Activated naive CD8-positive, alpha-beta T cell (primary cell): ENCODE measurements at regions not wholly inside any gene's neighbourhood (a gene's known extent, or its start where the extent isn't known, plus 50 kb on each side); places are given as distances from the start of the nearest gene placed in this dataset.
"Not testable (repeated sequence)": the region's sequence is repeated elsewhere in the genome, so short reads cannot be mapped to it uniquely, and the experiment has no call there.

Source experiments
- H3K27ac Mint-ChIP-seq: one replicate; pipeline ENCODE4 v1.8.0; 2021; ENCODE audit warnings: mixed read lengths
- H3K27me3 Mint-ChIP-seq: one replicate; pipeline ENCODE4 v1.8.0; 2021; ENCODE audit warnings: mixed read lengths
- H3K36me3 Mint-ChIP-seq: one replicate; pipeline ENCODE4 v1.8.0; 2021; ENCODE audit warnings: mixed read lengths
- H3K4me1 Mint-ChIP-seq: one replicate; pipeline ENCODE4 v1.8.0; 2021; ENCODE audit warnings: low read depth, mixed read lengths
- H3K4me3 Mint-ChIP-seq: one replicate; pipeline ENCODE4 v1.8.0; 2021; ENCODE audit warnings: mild to moderate bottlenecking, mixed read lengths
- H3K9me3 Mint-ChIP-seq: one replicate; pipeline ENCODE4 v1.8.0; 2021; ENCODE audit warnings: low read depth, mixed read lengths

DNA sequence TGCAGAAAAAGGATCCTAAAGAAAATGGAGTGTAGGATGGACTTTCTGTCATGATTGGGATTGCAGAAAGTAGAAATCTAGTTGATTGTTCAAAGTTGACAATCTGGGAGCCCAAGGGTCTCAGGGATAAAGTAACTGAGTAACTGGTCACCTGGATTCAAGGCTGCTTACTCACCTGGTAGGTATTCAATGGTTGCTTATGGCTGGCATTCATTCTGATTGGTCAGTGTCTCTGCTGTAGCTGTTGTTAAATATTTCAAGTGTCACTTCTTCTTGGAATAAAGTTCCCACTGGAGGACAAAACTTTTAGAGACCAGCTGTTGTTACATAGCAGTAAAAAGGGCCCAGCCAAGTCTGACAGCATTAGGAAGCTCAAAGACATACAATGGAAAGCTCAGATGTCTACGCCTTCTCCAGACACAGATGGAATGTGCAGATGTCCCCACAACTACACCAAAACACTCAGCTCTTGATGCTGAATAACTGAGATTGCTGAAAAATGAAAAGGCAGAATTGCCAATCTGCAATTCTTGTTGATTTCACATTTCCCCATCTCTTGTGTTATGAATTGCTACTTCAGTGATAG lies 106.9 kb downstream of the ZNF467 start:
- Mint-ChIP-seq H3K27ac (no peak overlapping the region), H3K27me3 (peaks cover 33% of the 10 kb centered on the region), H3K4me1 (peaks cover 3% of the 10 kb centered on the region), H3K36me3 (peaks cover 3% of the 10 kb centered on the region), H3K9me3 (no peaks in the 10 kb centered on the region), H3K4me3 (no peak overlapping the region)

DNA sequence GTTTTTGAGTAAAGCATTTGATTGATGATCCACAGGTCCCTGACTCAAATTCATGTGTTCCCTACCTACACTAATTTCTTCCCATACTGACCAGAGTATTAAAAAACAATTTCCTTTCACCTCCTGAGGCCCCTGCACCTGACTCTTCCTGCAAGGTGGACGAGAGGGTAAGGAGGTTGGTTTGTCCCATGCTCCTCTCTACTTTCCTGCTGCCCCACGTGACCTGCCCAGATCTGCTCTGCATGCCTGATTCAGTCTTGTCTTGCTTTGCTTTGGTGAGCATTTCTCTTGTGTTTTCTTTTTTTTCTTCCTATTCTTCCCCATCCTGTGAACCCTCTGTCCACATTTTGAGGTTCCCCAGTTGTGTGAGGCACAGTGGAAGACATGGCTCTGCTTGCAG lies 107.8 kb downstream of the ZNF467 start:
- H3K36me3 Mint-ChIP-seq, H3K27ac Mint-ChIP-seq, H3K4me3 Mint-ChIP-seq, H3K4me1 Mint-ChIP-seq, H3K9me3 Mint-ChIP-seq: not testable (repeated sequence)
- H3K27me3 Mint-ChIP-seq: peaks cover 31% of the 10 kb centered on the region

DNA sequence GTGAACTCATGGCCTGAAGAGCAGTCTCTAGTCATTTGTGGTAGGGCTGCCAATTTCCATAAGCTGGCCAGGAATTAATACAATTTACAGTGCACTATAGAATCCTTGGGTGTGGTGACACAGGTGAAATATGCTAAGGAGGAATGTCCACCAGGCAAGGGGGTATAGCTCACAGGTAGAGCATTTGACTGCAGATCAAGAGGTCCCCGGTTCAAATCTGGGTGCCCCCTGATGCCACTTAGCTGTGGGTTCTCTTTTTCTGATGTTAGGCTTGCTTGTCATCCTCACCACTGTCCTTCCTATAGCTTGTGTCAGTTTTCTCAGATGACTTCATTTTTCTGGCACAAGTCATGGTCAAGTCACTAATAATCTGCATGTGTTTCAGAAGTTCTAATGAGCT lies 108.7 kb downstream of the ZNF467 start:
- peaks cover 34% of the 10 kb centered on the region for H3K27me3 Mint-ChIP-seq
- no peaks in the 10 kb centered on the region for H3K9me3 Mint-ChIP-seq
- H3K36me3 Mint-ChIP-seq: peaks cover 3% of the 10 kb centered on the region
- H3K4me1 Mint-ChIP-seq: peaks cover 3% of the 10 kb centered on the region
- H3K4me3 Mint-ChIP-seq: no peak overlapping the region
- no peak overlapping the region for H3K27ac Mint-ChIP-seq

DNA sequence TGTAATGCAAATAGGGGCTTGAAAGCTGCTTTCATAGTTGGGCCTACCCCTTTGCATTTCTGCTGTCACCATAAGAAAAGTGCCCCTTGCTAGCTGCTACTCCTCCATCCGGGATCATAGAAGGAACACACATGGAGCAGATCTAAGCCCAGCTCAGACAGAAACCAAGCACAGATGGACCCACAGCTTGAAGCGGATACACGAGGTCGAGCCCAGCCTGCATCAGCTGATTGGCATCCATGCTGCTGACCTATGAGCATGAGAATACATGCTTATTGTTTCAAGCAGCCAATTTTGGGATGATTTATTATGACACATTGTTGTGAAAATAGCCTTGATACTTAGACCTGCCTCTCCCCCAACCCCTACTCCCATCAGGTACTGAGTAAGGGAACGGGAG lies 109.2 kb downstream of the ZNF467 start:
- H3K4me3 Mint-ChIP-seq: no peak overlapping the region
- H3K27ac Mint-ChIP-seq: no peak overlapping the region
- H3K9me3 Mint-ChIP-seq: no peaks in the 10 kb centered on the region
- peaks cover 31% of the 10 kb centered on the region for H3K27me3 Mint-ChIP-seq
- peaks cover 3% of the 10 kb centered on the region for H3K36me3 Mint-ChIP-seq
- peaks cover under 1% of the 10 kb centered on the region for H3K4me1 Mint-ChIP-seq

DNA sequence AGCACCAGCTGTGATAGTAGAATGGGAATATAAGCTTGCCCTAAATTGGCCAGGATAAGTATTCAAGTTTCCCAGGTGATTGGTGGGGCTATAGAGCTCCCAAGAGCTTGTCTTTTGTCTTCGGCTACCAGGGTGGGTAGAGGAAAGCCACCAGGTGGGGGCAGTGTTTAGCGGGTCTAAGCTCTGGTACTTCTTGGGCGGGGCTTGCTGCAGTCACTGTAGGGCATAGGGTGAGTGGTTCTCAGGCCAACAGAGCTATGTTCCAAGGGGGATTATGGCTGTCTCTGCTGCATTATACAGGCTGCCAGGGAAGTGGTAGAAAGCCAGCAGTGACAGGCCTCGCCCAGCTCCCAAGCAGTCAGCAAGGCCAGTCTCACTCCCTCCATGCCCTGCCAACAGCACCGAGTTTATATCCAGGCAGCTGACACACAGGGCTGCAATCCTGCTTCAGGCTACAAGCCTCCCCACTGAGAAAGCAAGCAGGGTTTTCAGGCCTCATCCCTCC lies 110.7 kb downstream of the ZNF467 start:
- H3K4me3 Mint-ChIP-seq: no peak overlapping the region
- peaks cover 3% of the 10 kb centered on the region for H3K36me3 Mint-ChIP-seq
- H3K9me3 Mint-ChIP-seq: no peaks in the 10 kb centered on the region
- H3K4me1 Mint-ChIP-seq: no peaks in the 10 kb centered on the region
- H3K27me3 Mint-ChIP-seq: peaks cover 28% of the 10 kb centered on the region
- H3K27ac Mint-ChIP-seq: no peak overlapping the region

DNA sequence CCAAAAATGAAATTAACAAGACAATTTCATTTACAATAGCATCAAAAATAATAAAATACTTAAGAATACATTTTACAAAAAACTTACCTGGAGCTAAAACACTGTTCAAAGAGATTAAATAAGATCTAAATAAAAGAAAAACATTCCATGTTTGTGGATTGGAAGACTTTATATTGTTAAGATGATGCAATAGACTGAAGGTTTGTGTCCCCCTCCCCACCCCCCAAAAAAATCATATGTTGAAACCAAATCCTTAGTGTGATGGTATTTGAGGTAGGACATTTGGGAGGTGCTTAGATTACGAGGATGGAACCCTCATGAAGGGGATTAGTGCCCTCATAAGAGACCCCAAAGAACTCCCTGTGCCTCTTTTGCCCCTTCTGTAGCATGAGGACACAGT lies 117.6 kb downstream of the ZNF467 start:
- H3K4me3 Mint-ChIP-seq: no peak overlapping the region
- peaks cover 10% of the 10 kb centered on the region for H3K36me3 Mint-ChIP-seq
- H3K27me3 Mint-ChIP-seq: peaks cover 21% of the 10 kb centered on the region
- H3K27ac Mint-ChIP-seq: no peak overlapping the region
- no peaks in the 10 kb centered on the region for H3K4me1 Mint-ChIP-seq
- H3K9me3 Mint-ChIP-seq: peaks cover 9% of the 10 kb centered on the region

DNA sequence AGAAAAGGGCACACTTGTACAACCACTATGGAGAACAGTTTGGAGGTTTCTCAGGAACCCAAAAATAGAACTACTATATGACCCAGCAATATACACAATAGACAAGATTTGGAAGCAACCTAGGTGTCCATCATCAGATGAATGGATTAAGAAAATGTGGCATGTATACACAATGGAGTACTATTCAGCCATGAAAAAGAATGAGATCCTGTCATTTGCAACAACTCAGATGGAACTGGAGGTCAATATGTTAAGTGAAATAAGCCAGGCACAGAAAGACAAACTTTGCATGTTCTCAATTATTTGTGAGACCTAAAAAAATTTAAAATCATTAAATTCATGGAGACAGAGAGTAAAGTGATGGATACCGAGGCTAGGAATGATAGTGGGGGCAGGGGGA lies 118.8 kb downstream of the ZNF467 start:
- Mint-ChIP-seq H3K4me3 (no peak overlapping the region), H3K4me1 (no peaks in the 10 kb centered on the region), H3K27ac (no peak overlapping the region), H3K27me3 (peaks cover 17% of the 10 kb centered on the region), H3K9me3 (peaks cover 9% of the 10 kb centered on the region), H3K36me3 (peaks cover 10% of the 10 kb centered on the region)

DNA sequence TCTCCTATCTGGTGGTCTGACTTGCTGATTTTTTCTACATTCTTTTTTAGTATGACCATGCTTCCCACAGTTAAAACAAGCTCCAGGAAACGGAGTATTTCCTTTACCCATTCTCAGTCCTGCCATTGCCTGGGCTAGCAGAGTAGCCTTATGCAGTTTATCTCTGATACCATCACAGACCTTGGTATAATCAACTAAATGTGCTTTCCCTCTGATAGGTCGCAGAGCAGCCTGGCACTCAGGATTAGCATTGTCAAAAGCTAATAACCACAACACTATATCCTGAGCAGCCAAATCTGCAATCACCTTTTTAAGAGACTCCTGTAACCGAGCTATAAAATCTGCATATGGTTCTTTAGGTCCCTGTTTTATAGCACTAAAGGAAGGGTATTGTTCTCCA lies 123.2 kb downstream of the ZNF467 start:
- not testable (repeated sequence) for H3K4me1 Mint-ChIP-seq, H3K27ac Mint-ChIP-seq, H3K4me3 Mint-ChIP-seq, H3K9me3 Mint-ChIP-seq
- Mint-ChIP-seq H3K36me3 (peaks cover 12% of the 10 kb centered on the region), H3K27me3 (peaks cover 27% of the 10 kb centered on the region)

DNA sequence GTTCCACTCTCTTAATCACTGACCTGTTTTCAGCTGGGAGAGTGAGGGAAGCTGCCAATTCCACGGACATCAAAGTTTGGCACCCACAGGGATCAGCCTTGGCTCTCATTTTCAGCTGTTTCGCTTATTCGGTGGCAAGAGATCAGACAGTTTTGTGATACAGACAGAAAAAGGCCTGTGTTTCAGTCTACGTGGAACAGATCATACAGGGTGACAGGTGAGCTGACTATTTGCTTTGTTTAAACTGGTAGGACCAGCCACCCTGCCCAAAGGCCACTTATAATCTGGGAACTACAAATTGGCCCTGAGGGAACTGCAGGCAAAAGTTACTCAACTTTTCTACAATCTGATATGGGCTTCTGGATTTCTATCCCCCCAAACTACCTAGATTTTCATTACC lies 128.6 kb downstream of the ZNF467 start:
- Mint-ChIP-seq H3K27ac (no peak overlapping the region), H3K9me3 (no peaks in the 10 kb centered on the region), H3K4me1 (no peaks in the 10 kb centered on the region), H3K4me3 (no peak overlapping the region), H3K27me3 (peaks cover 12% of the 10 kb centered on the region), H3K36me3 (peaks cover 2% of the 10 kb centered on the region)

DNA sequence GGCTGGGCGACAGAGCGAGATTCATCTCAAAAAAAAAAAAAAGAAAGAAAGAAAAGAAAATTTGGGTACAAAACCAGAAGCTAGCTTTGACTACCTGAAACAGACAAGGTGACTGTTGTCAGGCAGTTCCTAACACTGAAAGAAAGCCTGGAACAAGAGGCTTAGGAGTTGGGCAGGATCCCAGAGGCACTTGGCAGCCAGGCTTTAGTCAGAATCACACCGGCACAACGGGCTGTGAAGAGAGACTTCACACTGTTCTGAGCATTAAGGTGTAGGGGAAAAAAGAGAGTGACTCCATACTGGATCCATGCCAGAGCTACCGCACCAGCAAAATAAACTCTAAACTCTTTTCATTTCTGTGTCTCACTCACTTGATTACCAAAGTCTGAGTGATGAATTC lies 130.8 kb downstream of the ZNF467 start:
- Mint-ChIP-seq H3K9me3 (no peaks in the 10 kb centered on the region), H3K27ac (no peak overlapping the region), H3K27me3 (peaks cover 3% of the 10 kb centered on the region), H3K4me1 (no peaks in the 10 kb centered on the region), H3K4me3 (no peak overlapping the region), H3K36me3 (peaks cover 2% of the 10 kb centered on the region)

DNA sequence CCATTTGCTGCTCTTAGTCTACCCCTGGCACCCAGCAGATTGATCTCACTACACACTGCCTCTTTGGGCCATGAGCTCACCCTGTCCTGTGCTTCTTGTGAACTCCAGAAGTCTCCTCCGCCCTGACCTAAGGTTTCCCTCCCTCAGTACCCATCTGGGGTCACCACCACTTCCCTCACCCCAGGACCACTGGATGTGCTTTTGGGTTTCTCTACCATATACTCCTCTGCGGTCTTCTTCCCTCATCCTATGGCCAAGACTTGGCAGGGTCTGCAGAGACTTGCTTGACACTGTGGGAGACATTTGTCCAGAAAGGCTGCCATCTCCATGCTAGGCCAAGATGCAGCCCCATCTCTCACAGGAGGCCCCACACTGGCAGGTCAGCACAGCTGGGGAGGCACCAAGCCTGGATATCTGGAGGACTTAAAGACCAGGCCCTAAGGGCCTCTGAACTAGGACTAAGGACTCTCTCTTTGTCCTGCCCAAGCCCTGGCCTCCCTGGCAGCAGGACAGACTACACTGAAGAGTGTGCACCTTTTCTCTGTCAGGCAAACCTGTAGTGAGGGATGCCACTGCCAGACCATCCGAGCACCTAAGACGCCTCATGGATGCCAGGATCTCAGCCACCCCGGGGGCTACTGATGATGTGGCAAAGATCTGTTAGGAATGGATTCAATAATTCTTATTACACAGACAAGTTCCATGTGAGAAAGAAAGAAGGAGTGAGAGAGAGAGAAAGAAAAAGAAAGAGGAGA lies 134.6 kb downstream of the ZNF467 start:
- Mint-ChIP-seq H3K9me3 (no peaks in the 10 kb centered on the region), H3K27ac (no peak overlapping the region), H3K4me3 (no peak overlapping the region), H3K27me3 (peaks cover 6% of the 10 kb centered on the region), H3K36me3 (no peaks in the 10 kb centered on the region), H3K4me1 (no peaks in the 10 kb centered on the region)

DNA sequence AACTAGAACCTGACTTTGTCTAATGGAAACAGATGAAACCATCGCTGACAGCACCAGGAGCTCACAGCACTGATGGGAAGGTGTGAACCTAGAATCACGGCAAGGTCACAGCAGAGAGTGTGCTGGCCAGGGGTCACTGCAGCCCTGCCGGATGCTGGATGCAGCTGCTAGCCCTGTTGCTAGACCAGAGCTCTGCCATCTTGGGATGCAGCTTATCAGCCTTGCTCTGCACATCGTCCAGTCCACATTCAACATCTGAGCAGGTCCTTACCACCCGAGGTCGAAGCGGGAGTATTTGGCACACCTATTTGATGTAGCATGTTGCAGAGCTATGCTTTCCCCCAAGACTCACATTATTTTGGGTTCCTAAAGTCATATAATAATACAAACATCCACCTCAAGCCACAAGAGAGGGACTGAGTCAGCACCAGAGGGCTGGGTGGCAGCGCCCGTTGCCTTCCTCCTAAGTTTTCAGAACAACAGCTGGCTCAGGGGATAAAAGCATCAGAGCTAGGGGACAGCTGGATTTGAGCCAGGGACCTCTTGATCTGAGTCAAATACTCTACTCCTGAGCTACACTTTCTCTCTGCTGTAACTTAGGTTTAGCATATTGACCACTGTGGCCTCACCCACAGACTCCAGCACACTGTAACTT lies 135.3 kb downstream of the ZNF467 start:
- H3K9me3 Mint-ChIP-seq: no peaks in the 10 kb centered on the region
- no peaks in the 10 kb centered on the region for H3K36me3 Mint-ChIP-seq
- no peaks in the 10 kb centered on the region for H3K4me1 Mint-ChIP-seq

DNA sequence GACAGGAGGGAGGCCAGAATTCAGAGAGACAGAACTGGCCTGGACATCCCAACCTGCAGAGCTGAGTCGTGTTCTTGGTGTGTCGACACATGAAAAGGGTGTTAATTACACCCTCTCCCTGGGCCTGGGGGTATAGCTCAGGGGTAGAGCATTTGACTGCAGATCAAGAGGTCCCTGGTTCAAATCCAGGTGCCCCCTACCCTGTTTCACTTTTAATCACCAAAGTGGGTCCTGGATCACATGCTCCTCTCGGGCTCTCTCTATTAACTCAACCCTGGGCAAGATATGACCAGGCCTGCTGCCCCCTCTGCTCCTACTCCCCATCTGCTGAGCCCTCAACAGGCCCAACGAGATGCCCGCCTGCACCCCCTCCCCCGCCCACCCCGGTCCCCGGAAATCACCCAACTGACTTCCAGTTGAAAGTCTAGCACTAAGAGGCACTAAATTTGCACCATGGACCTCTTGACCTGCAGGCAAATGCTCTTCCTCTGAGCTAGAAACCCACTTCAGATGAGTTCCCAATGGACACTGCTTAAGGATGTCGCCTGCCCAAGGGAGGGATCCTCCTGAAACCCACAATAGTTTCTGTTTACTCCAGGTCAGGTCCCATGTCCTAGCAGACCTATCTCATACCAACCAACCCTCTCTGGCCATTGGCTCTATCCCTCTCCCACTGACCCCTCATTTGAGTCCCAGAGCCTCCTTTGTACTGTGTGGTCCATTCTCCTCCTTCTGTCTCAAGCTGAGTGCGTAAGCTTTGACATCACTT lies 137.6 kb downstream of the ZNF467 start:
- Mint-ChIP-seq H3K4me1 (no peaks in the 10 kb centered on the region), H3K4me3 (no peak overlapping the region), H3K9me3 (no peaks in the 10 kb centered on the region), H3K27ac (no peak overlapping the region), H3K27me3 (peaks cover 6% of the 10 kb centered on the region), H3K36me3 (no peaks in the 10 kb centered on the region)

More for the DNA sequence above, 135.3 kb downstream of the ZNF467 start:
- no peak overlapping the region for H3K27ac Mint-ChIP-seq
- H3K4me3 Mint-ChIP-seq: no peak overlapping the region
- H3K27me3 Mint-ChIP-seq: peaks cover 6% of the 10 kb centered on the region

DNA sequence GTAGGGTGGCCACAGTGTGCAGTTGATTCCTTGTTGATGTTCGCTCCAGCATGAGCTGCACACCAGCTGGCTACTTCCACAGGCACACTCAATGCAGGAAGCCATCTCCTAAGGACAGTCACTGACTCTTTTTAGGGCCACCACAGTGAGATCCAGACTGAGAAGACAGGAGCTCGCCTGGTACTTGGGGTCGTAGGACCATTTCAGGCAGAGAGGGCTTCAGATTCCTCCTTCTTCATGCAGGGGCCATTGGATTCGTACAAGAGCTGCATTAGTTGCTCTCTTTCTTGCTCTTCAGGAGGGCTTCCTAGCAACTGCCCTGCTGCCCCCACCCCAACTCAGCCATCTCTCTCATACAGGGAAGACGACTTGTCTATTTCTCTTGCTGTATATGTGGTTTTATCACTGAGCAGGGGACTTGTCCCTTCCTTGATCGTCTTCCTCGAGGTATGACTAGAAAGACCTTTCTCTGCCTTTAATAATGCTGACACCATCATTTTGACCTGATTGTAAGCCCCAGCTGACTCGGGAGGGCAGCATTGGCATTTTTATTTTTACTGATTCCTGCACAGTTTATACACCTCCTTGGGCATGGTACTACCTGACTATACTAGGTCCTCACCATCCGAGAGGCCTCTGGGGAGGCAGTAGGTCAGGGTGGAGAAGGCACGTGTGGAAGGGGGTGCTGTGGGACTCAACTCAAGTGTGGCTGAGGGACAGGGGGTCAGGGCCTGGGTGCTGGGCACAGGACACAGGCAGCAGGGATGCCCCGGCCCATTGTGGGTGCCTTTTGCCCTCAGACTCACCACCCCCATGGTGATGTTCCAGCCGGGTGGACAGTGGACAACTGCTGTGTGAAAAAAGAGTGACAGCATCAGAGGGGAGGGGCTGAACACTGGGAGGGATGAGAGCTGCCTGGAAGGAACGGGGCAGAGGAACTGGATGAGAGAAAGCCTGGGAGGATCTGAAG lies 136.7 kb upstream of the ZNF746 start:
- Mint-ChIP-seq H3K27me3 (peaks cover 6% of the 10 kb centered on the region), H3K4me3 (no peak overlapping the region), H3K27ac (no peak overlapping the region), H3K9me3 (no peaks in the 10 kb centered on the region), H3K4me1 (no peaks in the 10 kb centered on the region), H3K36me3 (no peaks in the 10 kb centered on the region)
